ENCODE measurements at regions not wholly inside any gene's neighbourhood (a gene's known extent, or its start where the extent isn't known, plus 50 kb on each side); places are given as distances from the start of the nearest gene placed in this dataset.
A peak's percentile ranks its signal among the peaks of the same experiment; 100 is the strongest.
"Not testable (repeated sequence)": the region's sequence is repeated elsewhere in the genome, so short reads cannot be mapped to it uniquely, and the experiment has no call there.

DNA sequence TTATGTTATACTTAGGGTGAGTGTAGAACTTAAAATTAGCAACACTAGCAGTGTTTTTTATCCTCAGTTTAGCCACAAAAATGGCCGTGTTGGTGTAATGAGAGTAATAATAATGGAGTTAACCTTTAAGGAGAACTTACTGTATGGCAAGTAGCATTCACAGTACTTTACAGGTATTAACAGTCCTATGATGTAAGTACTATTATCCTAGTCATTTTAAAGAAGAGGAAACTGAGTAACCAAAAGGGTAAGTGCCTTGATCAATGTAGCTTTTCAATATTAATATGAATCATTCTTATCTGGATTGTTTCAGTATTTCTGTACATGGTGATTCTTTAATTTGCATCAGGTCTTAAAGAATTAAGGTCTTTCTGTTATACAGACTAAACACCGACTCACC is 170.3 kb downstream of the CD47 start:
- ATAC-seq (replicated peaks) (no peak), DNase-seq (no peak)
- Mint-ChIP-seq H3K4me1 (ENCODE audit: low read depth in 2 of 2) (peaks cover 0 to under 1% of the 10 kb centered on the region in 2 donors), H3K36me3 (ENCODE audit: insufficient read depth) (no peaks in the 10 kb centered on the region), H3K9me3 (no peaks in the 10 kb centered on the region), H3K27me3 (peaks cover 54 to 64% of the 10 kb centered on the region in 2 donors), H3K27ac (no peak overlapping the region), H3K4me3 (no peak overlapping the region)

DNA sequence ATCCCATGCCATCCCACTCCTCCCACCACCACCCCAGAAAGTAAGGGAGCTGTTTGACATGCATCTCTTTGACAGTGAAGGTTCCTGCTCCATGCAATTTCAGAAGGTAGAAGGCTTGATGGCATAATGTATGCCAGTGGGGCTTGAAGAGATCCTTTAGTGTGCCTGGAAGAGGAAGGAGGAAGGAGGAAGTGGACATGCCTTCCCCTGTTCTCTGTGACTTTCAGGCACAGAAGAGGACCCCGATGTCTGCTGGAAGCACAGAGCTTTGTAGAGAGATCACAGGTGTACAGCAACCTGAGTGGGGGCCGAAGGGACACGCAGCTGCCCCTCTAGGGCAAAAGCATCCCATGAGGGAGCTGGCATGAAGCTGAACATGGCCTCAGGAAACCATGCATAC is 171.6 kb downstream of the CD47 start:
- ATAC-seq (replicated peaks) (no peak), DNase-seq (no peak)
- Mint-ChIP-seq H3K9me3 (no peaks in the 10 kb centered on the region), H3K4me3 (no peak overlapping the region), H3K36me3 (ENCODE audit: insufficient read depth) (no peaks in the 10 kb centered on the region), H3K4me1 (ENCODE audit: low read depth in 2 of 2) (no peaks in the 10 kb centered on the region), H3K27ac (no peak overlapping the region), H3K27me3 (peaks cover 59 to 68% of the 10 kb centered on the region in 2 donors)

DNA sequence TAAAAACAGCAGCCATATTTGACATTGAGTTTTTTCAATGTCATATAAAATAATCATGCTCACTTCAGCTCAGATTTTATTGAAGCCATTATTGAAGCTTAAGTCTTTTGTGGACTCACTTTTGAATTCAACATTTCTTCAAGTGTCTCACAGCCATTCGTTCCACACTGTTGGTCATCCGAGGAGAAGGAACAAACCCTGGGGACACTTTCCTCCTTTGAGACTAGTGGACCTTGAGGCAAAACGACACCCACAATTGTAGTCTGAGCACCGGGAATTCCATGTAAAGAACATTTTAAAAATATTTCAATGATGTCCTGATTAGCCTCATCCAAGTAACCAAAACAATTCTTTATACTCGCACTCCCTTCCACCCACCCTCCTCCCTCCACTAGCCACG is 174.7 kb downstream of the CD47 start:
- Mint-ChIP-seq H3K36me3 (ENCODE audit: insufficient read depth) (no peaks in the 10 kb centered on the region), H3K9me3 (no peaks in the 10 kb centered on the region), H3K27me3 (peaks cover 42 to 54% of the 10 kb centered on the region in 2 donors), H3K4me3 (no peak overlapping the region), H3K4me1 (ENCODE audit: low read depth in 2 of 2) (peaks cover 4% of the 10 kb centered on the region in 2 donors), H3K27ac (no peak overlapping the region)
- no peak for DNase-seq
- no peak for ATAC-seq (replicated peaks)

DNA sequence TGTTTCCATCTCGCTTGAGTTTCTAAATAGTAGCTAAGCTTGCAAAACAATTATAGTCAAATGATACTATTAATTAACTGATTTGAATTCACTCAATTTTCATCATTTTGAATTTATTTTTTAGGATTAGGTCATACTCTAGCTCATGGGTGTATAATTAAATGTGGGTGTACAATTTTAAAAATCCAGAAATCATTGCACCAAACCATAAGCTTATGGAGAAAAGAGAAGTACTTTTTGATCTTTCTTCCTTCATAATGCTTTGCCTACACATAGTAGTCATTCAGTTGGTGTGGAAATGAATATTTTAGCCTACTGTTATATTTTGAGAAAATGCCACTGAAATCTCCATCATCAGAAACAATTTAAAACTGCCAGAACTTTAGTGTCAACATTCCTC is 175.1 kb downstream of the CD47 start:
- ATAC-seq (replicated peaks), result no peak
- H3K9me3 Mint-ChIP-seq, result no peaks in the 10 kb centered on the region
- H3K36me3 Mint-ChIP-seq (ENCODE audit: insufficient read depth), result no peaks in the 10 kb centered on the region
- H3K27me3 Mint-ChIP-seq, result peaks cover 39 to 49% of the 10 kb centered on the region in 2 donors
- H3K27ac Mint-ChIP-seq, result no peak overlapping the region
- no peak for DNase-seq
- H3K4me3 Mint-ChIP-seq, result no peak overlapping the region
- H3K4me1 Mint-ChIP-seq (ENCODE audit: low read depth in 2 of 2), result peaks cover 6 to 8% of the 10 kb centered on the region in 2 donors

DNA sequence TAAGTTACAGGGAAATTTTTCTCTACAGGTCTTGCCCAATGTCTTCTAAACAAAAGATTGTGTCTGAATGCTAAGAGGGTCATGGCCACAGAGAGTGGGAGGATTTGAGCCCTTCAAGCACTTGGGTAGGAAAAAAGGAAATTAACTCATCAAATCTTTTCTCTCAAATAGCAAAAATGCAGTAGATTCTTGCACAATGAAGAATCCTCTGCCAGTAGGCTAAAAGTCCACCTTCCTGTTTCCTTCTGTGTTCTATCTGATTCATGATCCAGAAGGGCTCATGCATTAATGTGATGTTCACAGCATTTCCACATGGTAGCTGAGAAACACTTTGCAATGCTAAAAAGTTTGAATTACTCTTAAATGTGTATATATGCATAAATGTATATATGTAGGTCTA is 177.1 kb downstream of the CD47 start:
- H3K9me3 Mint-ChIP-seq, result no peaks in the 10 kb centered on the region
- no peak for ATAC-seq (replicated peaks)
- H3K4me1 Mint-ChIP-seq (ENCODE audit: low read depth in 2 of 2), result peaks cover 6 to 10% of the 10 kb centered on the region in 2 donors
- no peak overlapping the region for H3K4me3 Mint-ChIP-seq
- no peaks in the 10 kb centered on the region for H3K36me3 Mint-ChIP-seq (ENCODE audit: insufficient read depth)
- peaks cover 29 to 36% of the 10 kb centered on the region in 2 donors for H3K27me3 Mint-ChIP-seq
- no peak for DNase-seq
- no peak overlapping the region for H3K27ac Mint-ChIP-seq

DNA sequence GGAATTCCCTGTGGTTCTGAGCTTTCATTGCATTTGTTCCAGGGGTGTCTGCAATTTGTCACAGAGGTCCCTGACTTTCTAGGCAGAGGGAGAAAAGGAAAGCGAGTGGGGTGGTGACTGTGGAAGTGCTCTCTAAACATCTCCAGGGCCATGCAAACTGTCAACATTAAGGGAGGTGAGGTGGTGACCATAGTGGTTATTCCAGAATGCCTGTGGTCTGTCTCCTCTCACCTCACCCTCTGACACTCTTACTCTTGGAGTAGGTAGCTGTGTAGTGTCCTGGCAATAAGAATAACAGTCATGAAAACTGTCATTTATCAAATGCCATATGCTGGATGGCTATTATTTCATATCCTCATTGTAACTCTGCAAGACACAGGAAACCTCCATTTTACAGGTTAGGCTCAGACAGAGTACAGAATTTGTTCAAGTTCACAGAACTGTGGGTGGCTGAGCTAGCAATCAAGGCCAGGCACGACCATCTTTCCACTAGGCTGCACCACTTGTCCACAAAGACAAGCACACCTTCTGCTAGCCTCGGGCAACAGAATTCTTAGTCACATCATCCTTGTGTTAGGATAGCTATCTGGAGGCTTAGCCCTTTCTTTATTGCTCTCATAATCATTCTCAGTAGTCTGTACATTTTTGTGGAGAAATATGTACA is 179.4 kb downstream of the CD47 start:
- peaks cover under 1% of the 10 kb centered on the region for H3K36me3 Mint-ChIP-seq (ENCODE audit: insufficient read depth)
- H3K27ac Mint-ChIP-seq, result no peak overlapping the region
- DNase-seq (no peak), ATAC-seq (replicated peaks) (no peak)
- peaks cover 10 to 14% of the 10 kb centered on the region in 2 donors for H3K27me3 Mint-ChIP-seq
- no peaks in the 10 kb centered on the region for H3K9me3 Mint-ChIP-seq
- H3K4me3 Mint-ChIP-seq, result no peak overlapping the region
- peaks cover 6 to 10% of the 10 kb centered on the region in 2 donors for H3K4me1 Mint-ChIP-seq (ENCODE audit: low read depth in 2 of 2)

DNA sequence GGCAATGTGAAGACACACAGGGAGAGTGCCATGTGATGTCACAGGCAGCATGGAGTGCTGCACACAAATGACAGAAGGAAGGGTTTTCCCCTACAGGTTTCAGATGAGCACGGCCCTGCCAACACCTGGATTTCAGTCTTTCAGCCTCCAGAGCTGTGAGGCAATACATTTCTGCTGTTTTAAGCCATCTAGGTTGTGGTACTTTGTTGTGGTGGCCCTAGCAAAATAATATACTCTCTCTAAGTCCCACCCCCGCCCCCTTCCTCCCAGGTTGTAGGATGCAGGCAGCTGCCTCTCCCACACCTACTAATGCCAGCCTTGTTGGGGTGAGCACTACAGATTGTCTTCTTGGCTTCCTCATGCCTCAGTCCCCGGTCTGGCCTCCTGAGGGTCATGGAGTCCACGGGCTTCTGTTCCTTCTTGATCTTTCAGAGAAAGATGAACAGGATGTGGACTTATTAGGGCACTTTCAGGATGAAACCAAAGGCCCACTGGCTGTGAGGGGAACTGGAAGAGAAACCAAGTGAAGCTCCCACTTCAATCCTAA is 180.0 kb downstream of the CD47 start:
- Mint-ChIP-seq H3K36me3 (ENCODE audit: insufficient read depth) (peaks cover 3% of the 10 kb centered on the region), H3K27ac (no peak overlapping the region), H3K9me3 (no peaks in the 10 kb centered on the region), H3K4me1 (ENCODE audit: low read depth in 2 of 2) (peaks cover 6 to 10% of the 10 kb centered on the region in 2 donors), H3K27me3 (peaks cover 6 to 7% of the 10 kb centered on the region in 2 donors), H3K4me3 (no peak overlapping the region)
- DNase-seq (no peak), ATAC-seq (replicated peaks) (peak; percentile 84)

DNA sequence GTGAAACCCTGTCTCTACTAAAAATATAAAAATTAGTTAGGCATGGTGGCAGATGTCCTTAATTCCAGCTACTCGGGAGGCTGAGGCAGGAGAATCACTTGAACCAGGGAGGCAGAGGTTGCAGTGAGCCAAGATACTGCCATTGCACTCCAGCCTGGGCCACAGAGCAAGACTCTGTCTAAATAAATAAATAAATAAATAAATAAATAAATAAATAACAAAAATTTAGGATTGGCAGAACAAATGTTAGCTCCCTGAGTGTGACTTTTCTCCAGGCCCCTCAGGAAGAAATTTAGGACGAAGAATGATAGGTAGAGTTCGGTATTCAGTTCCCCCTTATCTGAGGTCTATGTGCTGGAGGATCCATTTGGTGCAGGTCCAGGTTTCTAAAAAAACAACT is 181.2 kb downstream of the CD47 start:
- not testable (repeated sequence) for H3K27me3 Mint-ChIP-seq; DNase-seq; H3K4me3 Mint-ChIP-seq; H3K9me3 Mint-ChIP-seq; H3K27ac Mint-ChIP-seq; H3K36me3 Mint-ChIP-seq (ENCODE audit: insufficient read depth); ATAC-seq (replicated peaks)
- H3K4me1 Mint-ChIP-seq (ENCODE audit: low read depth in 2 of 2), result peaks cover 6 to 10% of the 10 kb centered on the region in 2 donors

DNA sequence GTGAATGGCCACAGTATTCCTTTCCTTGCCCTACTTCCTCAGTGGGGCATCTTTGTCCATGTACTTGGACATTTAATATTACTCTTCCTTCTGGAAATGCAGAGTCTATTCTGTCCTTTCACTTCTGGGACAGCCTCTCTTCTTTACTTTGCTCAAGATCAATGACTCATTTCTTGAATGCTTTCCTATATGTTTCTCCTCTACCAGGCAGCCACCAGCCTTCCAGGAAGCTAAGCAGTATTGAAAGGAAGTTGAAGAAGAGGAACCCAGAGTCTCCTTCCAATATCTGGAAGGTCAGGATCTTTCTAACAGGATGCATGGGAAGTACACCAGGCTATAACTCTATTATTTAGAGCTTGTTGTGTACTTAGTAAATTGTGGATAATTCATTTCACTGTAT is 182.8 kb downstream of the CD47 start:
- Mint-ChIP-seq H3K4me1 (ENCODE audit: low read depth in 2 of 2) (peaks cover 6 to 10% of the 10 kb centered on the region in 2 donors), H3K4me3 (no peak overlapping the region), H3K27me3 (peaks cover 4 to 5% of the 10 kb centered on the region in 2 donors), H3K9me3 (no peaks in the 10 kb centered on the region), H3K27ac (no peak overlapping the region), H3K36me3 (ENCODE audit: insufficient read depth) (peaks cover 3% of the 10 kb centered on the region)
- DNase-seq (no peak), ATAC-seq (replicated peaks) (no peak)

DNA sequence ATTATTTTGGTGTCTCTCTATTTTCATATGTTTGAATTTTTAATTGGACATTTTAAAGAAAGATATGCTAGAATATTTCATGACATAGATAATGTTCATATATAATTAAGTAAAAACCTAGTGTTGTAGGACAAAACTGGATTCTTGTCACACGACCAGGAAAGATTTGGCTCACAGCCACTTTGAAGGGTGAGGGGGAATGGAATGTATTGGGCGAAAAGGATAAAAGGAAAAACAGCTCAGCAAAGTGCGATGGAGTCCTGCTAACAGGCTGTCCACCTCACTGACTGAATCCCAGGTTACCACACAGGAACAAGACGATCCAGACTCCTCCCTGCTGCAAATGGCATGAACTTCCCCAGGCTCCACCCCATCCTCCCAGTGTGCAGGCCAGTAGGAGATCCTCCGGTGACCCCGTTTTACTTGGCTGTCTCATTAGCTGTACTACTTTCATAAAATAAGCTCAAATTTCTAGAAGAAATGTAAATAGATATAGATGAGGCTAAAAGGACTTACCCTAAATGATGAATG is 186.2 kb downstream of the CD47 start:
- H3K9me3 Mint-ChIP-seq, result no peaks in the 10 kb centered on the region
- no peak overlapping the region for H3K27ac Mint-ChIP-seq
- no peak for ATAC-seq (replicated peaks)
- peaks cover 3% of the 10 kb centered on the region for H3K36me3 Mint-ChIP-seq (ENCODE audit: insufficient read depth)
- H3K27me3 Mint-ChIP-seq, result peaks cover 33 to 34% of the 10 kb centered on the region in 2 donors
- DNase-seq, result no peak
- H3K4me3 Mint-ChIP-seq, result no peak overlapping the region
- no peaks in the 10 kb centered on the region for H3K4me1 Mint-ChIP-seq (ENCODE audit: low read depth in 2 of 2)

DNA sequence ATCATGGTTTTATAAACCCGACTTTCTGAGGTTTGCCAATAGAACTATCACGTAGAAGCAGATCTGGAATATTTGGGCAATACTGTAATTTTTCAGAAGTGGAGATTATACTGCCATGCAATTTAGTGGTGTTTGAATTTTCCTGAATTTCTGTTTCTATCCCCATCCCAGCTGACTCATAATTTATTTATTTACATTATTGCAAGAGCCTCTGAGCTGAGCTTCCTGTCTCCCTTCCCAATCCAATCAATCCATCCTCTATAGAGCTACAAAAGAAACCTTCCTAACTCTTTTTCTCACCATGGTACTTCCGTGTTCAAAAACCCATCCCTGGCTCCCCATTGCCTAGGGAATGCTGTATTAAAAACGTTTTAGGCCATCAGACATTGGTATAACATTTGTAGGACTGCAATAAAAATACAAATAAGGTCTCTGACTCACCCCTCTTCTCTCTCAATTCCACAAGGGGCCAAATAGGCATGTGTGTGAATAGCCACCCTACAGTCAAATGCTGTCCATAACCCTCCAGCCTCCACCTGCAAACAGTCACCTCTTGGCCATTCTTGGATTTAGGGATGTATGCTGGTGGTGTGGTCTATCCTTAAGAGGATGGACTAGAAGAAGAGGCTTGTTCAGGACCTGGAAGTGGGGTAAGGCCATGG is 190.7 kb downstream of the CD47 start:
- no peak overlapping the region for H3K4me3 Mint-ChIP-seq
- ATAC-seq (replicated peaks) (no peak), DNase-seq (no peak)
- H3K27ac Mint-ChIP-seq, result no peak overlapping the region
- no peaks in the 10 kb centered on the region for H3K4me1 Mint-ChIP-seq (ENCODE audit: low read depth in 2 of 2)
- H3K27me3 Mint-ChIP-seq, result peaks cover 61 to 64% of the 10 kb centered on the region in 2 donors
- H3K36me3 Mint-ChIP-seq (ENCODE audit: insufficient read depth), result no peaks in the 10 kb centered on the region
- no peaks in the 10 kb centered on the region for H3K9me3 Mint-ChIP-seq

DNA sequence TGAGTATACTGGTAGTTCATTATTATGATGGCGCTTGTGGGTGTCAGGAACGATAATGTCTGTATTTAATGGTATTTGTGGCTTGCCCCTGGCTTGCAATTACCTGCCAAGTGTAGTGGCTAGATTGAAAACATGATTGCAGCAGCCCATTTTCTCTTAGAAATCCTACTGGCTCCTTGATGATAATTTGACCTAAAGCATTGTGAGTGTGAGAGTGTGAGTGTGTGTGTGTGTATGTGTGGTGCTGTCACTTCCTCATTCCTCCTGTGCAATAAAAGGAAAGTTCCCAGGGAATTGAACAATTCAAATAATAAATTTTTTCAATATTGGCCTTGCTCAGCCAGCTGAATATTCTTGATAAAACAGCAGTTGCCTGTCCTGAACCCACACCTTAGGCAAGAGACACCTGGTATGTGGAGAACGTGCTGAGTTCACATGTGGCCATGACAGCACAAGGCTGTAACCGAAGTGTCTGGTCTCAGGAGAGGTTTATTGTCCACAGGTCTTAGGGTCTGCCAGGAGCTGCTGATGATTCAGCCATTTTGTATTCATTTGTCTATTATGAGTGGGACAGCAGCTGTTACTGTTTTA is 193.3 kb downstream of the CD47 start:
- no peaks in the 10 kb centered on the region for H3K9me3 Mint-ChIP-seq

DNA sequence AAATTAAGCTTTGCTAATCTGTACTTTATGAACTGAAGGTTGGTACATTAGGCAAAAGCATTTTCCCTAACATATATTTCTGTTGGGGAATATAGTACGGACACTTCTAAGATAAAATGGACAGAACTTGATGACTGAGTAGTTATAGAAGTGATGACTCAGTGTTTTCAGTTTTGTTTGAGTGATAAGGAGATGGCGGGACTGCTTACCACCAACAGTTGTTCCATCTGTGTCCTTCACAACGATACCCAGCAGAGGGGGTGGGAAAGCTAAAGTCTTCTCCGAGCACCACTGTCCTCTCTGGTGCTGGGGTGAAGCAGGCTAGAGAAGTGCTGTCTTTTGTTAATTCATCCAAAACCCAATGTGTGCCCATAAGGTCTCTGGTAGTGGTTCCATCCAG is 195.8 kb downstream of the CD47 start:
- H3K4me3 Mint-ChIP-seq, result no peak overlapping the region
- no peaks in the 10 kb centered on the region for H3K36me3 Mint-ChIP-seq (ENCODE audit: insufficient read depth)
- DNase-seq (no peak), ATAC-seq (replicated peaks) (no peak)
- H3K27ac Mint-ChIP-seq, result no peak overlapping the region
- H3K27me3 Mint-ChIP-seq, result peaks cover 53 to 54% of the 10 kb centered on the region in 2 donors
- no peaks in the 10 kb centered on the region for H3K4me1 Mint-ChIP-seq (ENCODE audit: low read depth in 2 of 2)
- H3K9me3 Mint-ChIP-seq, result no peaks in the 10 kb centered on the region

More for the DNA sequence above, 193.3 kb downstream of the CD47 start:
- no peak overlapping the region for H3K27ac Mint-ChIP-seq
- ATAC-seq (replicated peaks) (no peak), DNase-seq (no peak)
- H3K4me1 Mint-ChIP-seq (ENCODE audit: low read depth in 2 of 2), result no peaks in the 10 kb centered on the region
- H3K36me3 Mint-ChIP-seq (ENCODE audit: insufficient read depth), result no peaks in the 10 kb centered on the region
- H3K27me3 Mint-ChIP-seq, result peaks cover 75% of the 10 kb centered on the region in 2 donors
- no peak overlapping the region for H3K4me3 Mint-ChIP-seq
